NCI-H510A treated with DMSO at 0.1 percent for 48 hours (cell line): ENCODE measurements at regions not wholly inside any gene's neighbourhood (a gene's known extent, or its start where the extent isn't known, plus 50 kb on each side); places are given as distances from the start of the nearest gene placed in this dataset.
"Not testable (repeated sequence)": the region's sequence is repeated elsewhere in the genome, so short reads cannot be mapped to it uniquely, and the experiment has no call there.

Source experiments
- DNase-seq: peaks from one replicate; lab custom pipeline; 2025; lab: John Stamatoyannopoulos, UW

GRCh38 chr12:107500307-107500706, 185.3 kb upstream of the PWP1 start:
- DNase-seq, result no peak

GRCh38 chr12:107501681-107502080, 183.9 kb upstream of the PWP1 start:
- DNase-seq, result no peak

GRCh38 chr12:107503129-107503855, 182.3 kb upstream of the PWP1 start:
- DNase-seq, result no peak

GRCh38 chr12:107503887-107504885, 181.4 kb upstream of the PWP1 start:
- DNase-seq, result no peak

- DNase-seq, result no peak
Observed at GRCh38 chr12:107509421-107509820, 176.2 kb upstream of the PWP1 start.

GRCh38 chr12:107510211-107510610, 175.4 kb upstream of the PWP1 start:
- no peak for DNase-seq

- DNase-seq, result no peak
Observed at GRCh38 chr12:107511292-107511691, 174.3 kb upstream of the PWP1 start.

GRCh38 chr12:107512391-107512790, 173.2 kb upstream of the PWP1 start:
- DNase-seq, result no peak

GRCh38 chr12:107513184-107513583, 172.4 kb upstream of the PWP1 start:
- DNase-seq, result no peak

- peak; percentile 10 for DNase-seq
Observed at GRCh38 chr12:107513636-107514400, 171.8 kb upstream of the PWP1 start.

GRCh38 chr12:107514887-107515445, 170.6 kb upstream of the PWP1 start:
- DNase-seq, result no peak

- peak; percentile 12 for DNase-seq
Observed at GRCh38 chr12:107515446-107515958, 170.1 kb upstream of the PWP1 start.

GRCh38 chr12:107517816-107518215, 167.8 kb upstream of the PWP1 start:
- not testable (repeated sequence) for DNase-seq

GRCh38 chr12:107518868-107519267, 166.7 kb upstream of the PWP1 start:
- no peak for DNase-seq

GRCh38 chr12:107519906-107520859, 165.4 kb upstream of the PWP1 start:
- no peak for DNase-seq

GRCh38 chr12:107521826-107522355, 163.7 kb upstream of the PWP1 start:
- DNase-seq, result no peak

GRCh38 chr12:107522692-107523477, 162.7 kb upstream of the PWP1 start:
- no peak for DNase-seq

GRCh38 chr12:107523775-107524535, 161.6 kb upstream of the PWP1 start:
- DNase-seq, result peak; percentile 28
